GM12878 (cell line): ENCODE measurements at regions not wholly inside any gene's neighbourhood (a gene's known extent, or its start where the extent isn't known, plus 50 kb on each side); places are given as distances from the start of the nearest gene placed in this dataset.

Experiments used
- ATAC-seq: fragments of 200-7000 bp; cut with Tn5 transposase; 3 replicates; pipeline ENCODE4 v1.9.1; 2020; ENCODE audit warnings: mild to moderate bottlenecking, moderate library complexity
- BruUV-seq: library from RNA; stranded (reverse); fragments of 400-500 nt; replicated peaks from 2 replicates; lab custom pipeline; 2021; lab: Mats Ljungman, UMichigan
- CTCF ChIA-PET: fragments of 300-600 bp; sonication (Branson Sonifier 250); formaldehyde crosslinking; extraction: SDS; loops from one replicate; lab custom pipeline; 2021; ENCODE audit warnings: inconsistent platforms; lab: Yijun Ruan, JAX
- POLR2A ChIA-PET: fragments of 350-600 bp; formaldehyde crosslinking; extraction: SDS; loops from one replicate; lab custom pipeline; 2021; ENCODE audit warnings: inconsistent platforms; lab: Charles Lee
- RAD21 ChIA-PET: fragments of 300-600 bp; sonication (Branson Sonifier 250); formaldehyde crosslinking; loops from one replicate; lab custom pipeline; 2023; ENCODE audit warnings: antibody characterized with exemption; ENCODE audit not compliant: unreplicated experiment; lab: Charles Lee
- SMC1A ChIA-PET: fragments of 300-600 bp; sonication (Branson Sonifier 250); formaldehyde crosslinking; loops from one replicate; lab custom pipeline; 2023; ENCODE audit not compliant: unreplicated experiment, uncharacterized antibody; lab: Charles Lee
- DNase-seq: peaks from one replicate; pipeline ENCODE4 v3.0.0-alpha.2; 2011; ENCODE audit warnings: low read depth, low spot score
- FAIRE-seq: peaks from 3 replicates; lab custom pipeline; 2011; peaks lifted over from hg19 to GRCh38; lab: Jason Lieb, UNC
- H2AFZ ChIP-seq: 2 replicates; pipeline ENCODE4 v1.6.0; 2011; ENCODE audit warnings: low read depth, low read length, control low read depth; ENCODE audit not compliant: control insufficient read depth
- H3K27ac ChIP-seq: 2 replicates; pipeline ENCODE4 v1.5.1; 2011; ENCODE audit warnings: control low read depth; ENCODE audit not compliant: control insufficient read depth, insufficient read depth
- H3K27me3 ChIP-seq, 2 experiments: replicated peaks in 1 of 2; 2 replicates each; pipeline versions ENCODE4 v1.6.0 to v1.6.1; 2011; ENCODE audit warnings: low read length in 1 of 2; ENCODE audit not compliant: control insufficient read depth in 2 of 2, insufficient read depth in 2 of 2
- H3K36me3 ChIP-seq, 2 experiments: 2 replicates each; pipeline ENCODE4 v1.5.1; 2011; ENCODE audit warnings: low read length in 1 of 2; ENCODE audit not compliant: control insufficient read depth in 2 of 2, insufficient read depth in 2 of 2
- H3K4me1 ChIP-seq: 2 replicates; pipeline ENCODE4 v1.6.1; 2011; ENCODE audit warnings: mild to moderate bottlenecking, low read length, moderate library complexity, mixed read lengths; ENCODE audit not compliant: control insufficient read depth, insufficient read depth
- H3K4me2 ChIP-seq: 2 replicates; pipeline ENCODE4 v1.6.0; 2011; ENCODE audit warnings: control low read depth; ENCODE audit not compliant: control insufficient read depth, insufficient read depth
- H3K4me3 ChIP-seq: fragments of 200-600 bp; sonication (generic); 2 replicates; pipeline ENCODE4 v1.5.1; 2016
- H3K79me2 ChIP-seq: 2 replicates; pipeline ENCODE4 v1.6.0; 2011; ENCODE audit warnings: low read length; ENCODE audit not compliant: control insufficient read depth, insufficient read depth
- H3K9ac ChIP-seq: 2 replicates; pipeline ENCODE4 v1.8.0; 2011; ENCODE audit warnings: low read length, control low read depth, mixed read lengths; ENCODE audit not compliant: control insufficient read depth, insufficient read depth
- H3K9me3 ChIP-seq: replicated peaks from 3 replicates; pipeline ENCODE4 v1.5.1; 2011; ENCODE audit warnings: mild to moderate bottlenecking, low read length; ENCODE audit not compliant: control insufficient read depth, insufficient read depth
- H4K20me1 ChIP-seq: 2 replicates; pipeline ENCODE4 v1.6.0; 2011; ENCODE audit not compliant: control insufficient read depth, insufficient read depth
- BACH1 ChIP-seq: fragments of 450-650 bp; IDR thresholded peaks from 2 replicates; pipeline ENCODE4 v1.6.1; 2017; ENCODE audit warnings: mild to moderate bottlenecking, borderline replicate concordance
- CHD2 ChIP-seq: IDR thresholded peaks from 2 replicates; pipeline ENCODE4 v1.6.1; 2011; ENCODE audit warnings: low read depth, low read length, improper control_type of control experiment, borderline replicate concordance
- CHD4 ChIP-seq: fragments of 200-600 bp; sonication (generic); IDR thresholded peaks from 2 replicates; pipeline ENCODE4 v1.6.1; 2016; ENCODE audit warnings: mild to moderate bottlenecking
- KAT2A ChIP-seq: conservative IDR thresholded peaks from 2 replicates; pipeline ENCODE4 v1.6.1; 2011; ENCODE audit warnings: low read depth, low read length; ENCODE audit not compliant: control insufficient read depth
- PAX5 ChIP-seq: IDR thresholded peaks from 2 replicates; pipeline ENCODE4 v1.6.1; 2011; ENCODE audit warnings: low read depth, low read length, borderline replicate concordance
- PML ChIP-seq: IDR thresholded peaks from 2 replicates; pipeline ENCODE4 v1.6.1; 2012; ENCODE audit warnings: low read length, inconsistent platforms
- SMARCA5 ChIP-seq: fragments of 450-650 bp; IDR thresholded peaks from 2 replicates; pipeline ENCODE4 v1.6.1; 2017; ENCODE audit warnings: mild to moderate bottlenecking
- TCF12 ChIP-seq: IDR thresholded peaks from 2 replicates; pipeline ENCODE4 v1.6.1; 2011; ENCODE audit warnings: low read depth, mild to moderate bottlenecking, low read length
- TCF7 ChIP-seq: IDR thresholded peaks from 2 replicates; pipeline ENCODE4 v1.6.1; 2014; ENCODE audit warnings: antibody characterized with exemption, borderline replicate concordance
- ZBED1 ChIP-seq: IDR thresholded peaks from 2 replicates; pipeline ENCODE4 v1.6.1; 2016; ENCODE audit warnings: borderline replicate concordance
- ZNF384 ChIP-seq: IDR thresholded peaks from 2 replicates; pipeline ENCODE4 v1.6.1; 2012; ENCODE audit warnings: low read depth, mild to moderate bottlenecking, low read length, improper control_type of control experiment, borderline replicate concordance
- WGBS: methylation state at CpG from one replicate; pipeline ENCODE4 v1.1.6; 2016; ENCODE audit warnings: low lambda C conversion rate; ENCODE audit not compliant: insufficient replicate concordance, insufficient coverage; ENCODE audit errors: missing lambda C conversion rate; 5-methylcytosine and 5-hydroxymethylcytosine counted together
- in situ Hi-C: fragments of 300-500 bp; cut with MboI; formaldehyde crosslinking; loops from 9 replicates; pipeline ENCODE4 v1.14.3; 2018; ENCODE audit warnings: mixed read lengths
- intact Hi-C: fragments of 100-400 bp; cut with micrococcal nuclease; formaldehyde crosslinking; loops from one replicate; pipeline ENCODE4 v1.14.2; 2022; ENCODE audit not compliant: unreplicated experiment
- TF ChIP-seq, protein P1 (sequence below): fragments of 450-650 bp; IDR thresholded peaks from 2 replicates; pipeline ENCODE4 v1.6.1; 2016; ENCODE audit warnings: mild to moderate bottlenecking, moderate library complexity, borderline replicate concordance
- TF ChIP-seq, protein P2 (sequence below): fragments of 450-650 bp; IDR thresholded peaks from 2 replicates; pipeline ENCODE4 v1.6.1; 2017; ENCODE audit warnings: low read depth, mild to moderate bottlenecking, moderate library complexity
- TF ChIP-seq, protein P3 (sequence below): IDR thresholded peaks from 2 replicates; pipeline ENCODE4 v1.6.1; 2012; ENCODE audit warnings: low read depth, low read length, improper control_type of control experiment
- TF ChIP-seq, protein P4 (sequence below): fragments of 450-650 bp; IDR thresholded peaks from 2 replicates; pipeline ENCODE4 v1.6.1; 2017; ENCODE audit warnings: mild to moderate bottlenecking

DNA sequence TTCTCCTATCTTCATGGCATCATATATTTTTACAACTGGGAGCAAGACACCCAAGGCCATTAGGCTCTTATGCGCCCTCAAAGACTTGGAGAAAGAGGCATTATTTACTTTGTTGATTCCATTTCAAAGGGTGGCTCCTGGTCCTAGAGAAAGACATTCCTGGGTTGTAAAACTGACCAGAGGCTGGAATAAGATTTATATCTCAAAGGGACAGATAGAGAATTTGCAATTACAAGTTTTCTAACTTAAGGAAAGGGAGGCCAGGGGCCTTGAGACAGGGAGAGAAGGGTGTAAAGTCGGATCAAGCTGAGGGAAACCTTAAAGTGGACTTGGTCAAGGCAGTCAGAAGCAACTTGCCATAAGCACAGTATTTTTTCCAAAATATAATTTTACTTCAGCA is 1086.0 kb downstream of the SORCS3 start (continued):
- TF ChIP-seq, protein P1, sequence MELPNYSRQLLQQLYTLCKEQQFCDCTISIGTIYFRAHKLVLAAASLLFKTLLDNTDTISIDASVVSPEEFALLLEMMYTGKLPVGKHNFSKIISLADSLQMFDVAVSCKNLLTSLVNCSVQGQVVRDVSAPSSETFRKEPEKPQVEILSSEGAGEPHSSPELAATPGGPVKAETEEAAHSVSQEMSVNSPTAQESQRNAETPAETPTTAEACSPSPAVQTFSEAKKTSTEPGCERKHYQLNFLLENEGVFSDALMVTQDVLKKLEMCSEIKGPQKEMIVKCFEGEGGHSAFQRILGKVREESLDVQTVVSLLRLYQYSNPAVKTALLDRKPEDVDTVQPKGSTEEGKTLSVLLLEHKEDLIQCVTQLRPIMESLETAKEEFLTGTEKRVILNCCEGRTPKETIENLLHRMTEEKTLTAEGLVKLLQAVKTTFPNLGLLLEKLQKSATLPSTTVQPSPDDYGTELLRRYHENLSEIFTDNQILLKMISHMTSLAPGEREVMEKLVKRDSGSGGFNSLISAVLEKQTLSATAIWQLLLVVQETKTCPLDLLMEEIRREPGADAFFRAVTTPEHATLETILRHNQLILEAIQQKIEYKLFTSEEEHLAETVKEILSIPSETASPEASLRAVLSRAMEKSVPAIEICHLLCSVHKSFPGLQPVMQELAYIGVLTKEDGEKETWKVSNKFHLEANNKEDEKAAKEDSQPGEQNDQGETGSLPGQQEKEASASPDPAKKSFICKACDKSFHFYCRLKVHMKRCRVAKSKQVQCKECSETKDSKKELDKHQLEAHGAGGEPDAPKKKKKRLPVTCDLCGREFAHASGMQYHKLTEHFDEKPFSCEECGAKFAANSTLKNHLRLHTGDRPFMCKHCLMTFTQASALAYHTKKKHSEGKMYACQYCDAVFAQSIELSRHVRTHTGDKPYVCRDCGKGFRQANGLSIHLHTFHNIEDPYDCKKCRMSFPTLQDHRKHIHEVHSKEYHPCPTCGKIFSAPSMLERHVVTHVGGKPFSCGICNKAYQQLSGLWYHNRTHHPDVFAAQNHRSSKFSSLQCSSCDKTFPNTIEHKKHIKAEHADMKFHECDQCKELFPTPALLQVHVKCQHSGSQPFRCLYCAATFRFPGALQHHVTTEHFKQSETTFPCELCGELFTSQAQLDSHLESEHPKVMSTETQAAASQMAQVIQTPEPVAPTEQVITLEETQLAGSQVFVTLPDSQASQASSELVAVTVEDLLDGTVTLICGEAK, result no peak
- no peak for TF ChIP-seq BACH1
- TF ChIP-seq PAX5, result no peak

DNA sequence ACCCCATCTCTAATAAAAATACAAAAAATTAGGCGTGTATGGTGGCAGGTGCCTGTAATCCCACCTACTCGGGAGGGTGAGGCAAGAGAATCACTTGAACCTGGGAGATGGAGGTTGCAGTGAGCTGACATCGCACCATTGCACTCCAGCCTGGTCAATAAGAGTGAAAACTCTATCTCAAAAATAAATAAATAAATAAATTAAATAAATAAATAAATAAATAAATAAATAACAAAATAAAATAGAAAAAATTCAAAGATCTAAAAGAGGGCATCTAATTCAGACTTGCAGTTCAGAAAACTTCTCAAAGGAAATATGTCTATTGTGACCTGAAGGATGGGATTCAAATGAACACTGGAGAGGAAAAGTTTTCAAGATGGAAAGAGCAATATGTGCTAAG is 1085.1 kb downstream of the SORCS3 start:
- intact Hi-C loops, result no loop called here
- CTCF ChIA-PET, result no interaction called here
- Histone ChIP-seq H3K4me3 (no peak overlapping the region), H3K27me3 (no peaks in the 10 kb centered on the region), H3K4me2 (no peak overlapping the region), H3K9ac (no peak overlapping the region), H2AFZ (no peak overlapping the region), H3K79me2 (no peaks in the 10 kb centered on the region), H3K27ac (no peak overlapping the region), H4K20me1 (no peaks in the 10 kb centered on the region), H3K9me3 (no peaks in the 10 kb centered on the region), H3K36me3 (no peaks in the 10 kb centered on the region), H3K4me1 (no peaks in the 10 kb centered on the region)
- no TSS peak for BruUV-seq
- POLR2A ChIA-PET, result no interaction called here
- DNase-seq (no peak), ATAC-seq (no peak), FAIRE-seq (no peak)
- 3% methylated on average over 3 of the region's 3 CpGs for WGBS
- RAD21 ChIA-PET, result no interaction called here
- in situ Hi-C loops, result no loop called here
- SMC1A ChIA-PET, result no interaction called here
- TF ChIP-seq ZBED1 (no peak), TCF12 (no peak), ZNF384 (no peak), PAX5 (no peak), CHD4 (no peak), SMARCA5 (no peak), KAT2A (no peak), PML (no peak), CHD2 (no peak), TCF7 (no peak)
- TF ChIP-seq, protein P2, sequence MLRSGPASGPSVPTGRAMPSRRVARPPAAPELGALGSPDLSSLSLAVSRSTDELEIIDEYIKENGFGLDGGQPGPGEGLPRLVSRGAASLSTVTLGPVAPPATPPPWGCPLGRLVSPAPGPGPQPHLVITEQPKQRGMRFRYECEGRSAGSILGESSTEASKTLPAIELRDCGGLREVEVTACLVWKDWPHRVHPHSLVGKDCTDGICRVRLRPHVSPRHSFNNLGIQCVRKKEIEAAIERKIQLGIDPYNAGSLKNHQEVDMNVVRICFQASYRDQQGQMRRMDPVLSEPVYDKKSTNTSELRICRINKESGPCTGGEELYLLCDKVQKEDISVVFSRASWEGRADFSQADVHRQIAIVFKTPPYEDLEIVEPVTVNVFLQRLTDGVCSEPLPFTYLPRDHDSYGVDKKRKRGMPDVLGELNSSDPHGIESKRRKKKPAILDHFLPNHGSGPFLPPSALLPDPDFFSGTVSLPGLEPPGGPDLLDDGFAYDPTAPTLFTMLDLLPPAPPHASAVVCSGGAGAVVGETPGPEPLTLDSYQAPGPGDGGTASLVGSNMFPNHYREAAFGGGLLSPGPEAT, result no peak
- TF ChIP-seq, protein P3, sequence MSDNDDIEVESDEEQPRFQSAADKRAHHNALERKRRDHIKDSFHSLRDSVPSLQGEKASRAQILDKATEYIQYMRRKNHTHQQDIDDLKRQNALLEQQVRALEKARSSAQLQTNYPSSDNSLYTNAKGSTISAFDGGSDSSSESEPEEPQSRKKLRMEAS, result no peak
- TF ChIP-seq, protein P4, sequence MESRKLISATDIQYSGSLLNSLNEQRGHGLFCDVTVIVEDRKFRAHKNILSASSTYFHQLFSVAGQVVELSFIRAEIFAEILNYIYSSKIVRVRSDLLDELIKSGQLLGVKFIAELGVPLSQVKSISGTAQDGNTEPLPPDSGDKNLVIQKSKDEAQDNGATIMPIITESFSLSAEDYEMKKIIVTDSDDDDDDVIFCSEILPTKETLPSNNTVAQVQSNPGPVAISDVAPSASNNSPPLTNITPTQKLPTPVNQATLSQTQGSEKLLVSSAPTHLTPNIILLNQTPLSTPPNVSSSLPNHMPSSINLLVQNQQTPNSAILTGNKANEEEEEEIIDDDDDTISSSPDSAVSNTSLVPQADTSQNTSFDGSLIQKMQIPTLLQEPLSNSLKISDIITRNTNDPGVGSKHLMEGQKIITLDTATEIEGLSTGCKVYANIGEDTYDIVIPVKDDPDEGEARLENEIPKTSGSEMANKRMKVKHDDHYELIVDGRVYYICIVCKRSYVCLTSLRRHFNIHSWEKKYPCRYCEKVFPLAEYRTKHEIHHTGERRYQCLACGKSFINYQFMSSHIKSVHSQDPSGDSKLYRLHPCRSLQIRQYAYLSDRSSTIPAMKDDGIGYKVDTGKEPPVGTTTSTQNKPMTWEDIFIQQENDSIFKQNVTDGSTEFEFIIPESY, result no peak
